Caco-2 (cell line): ENCODE measurements at regions not wholly inside any gene's neighbourhood (a gene's known extent, or its start where the extent isn't known, plus 50 kb on each side); places are given as distances from the start of the nearest gene placed in this dataset.

Source experiments
- BruUV-seq: library from RNA; stranded (reverse); fragments of 400-500 nt; replicated peaks from 2 replicates; lab custom pipeline; 2021; lab: Mats Ljungman, UMichigan
- CTCF ChIA-PET: fragments of 300-600 bp; sonication (Branson Sonifier 250); formaldehyde crosslinking; loops from one replicate; lab custom pipeline; 2022; ENCODE audit warnings: antibody characterized with exemption; lab: Charles Lee
- POLR2A ChIA-PET: fragments of 300-600 bp; sonication (Branson Sonifier 250); formaldehyde crosslinking; loops from one replicate; lab custom pipeline; 2022; ENCODE audit warnings: antibody characterized with exemption; lab: Charles Lee
- DNase-seq, 2 experiments: peaks; one replicate each; pipeline versions ENCODE4 v3.0.0 to v3.0.0-alpha.2; 2020 to 2022
- H3K27me3 ChIP-seq: replicated peaks from 2 replicates; pipeline ENCODE4 v1.6.0; 2011; ENCODE audit warnings: low read length; ENCODE audit not compliant: control insufficient read depth, insufficient read depth
- H3K36me3 ChIP-seq: 2 replicates; pipeline ENCODE4 v1.5.1; 2011; ENCODE audit warnings: low read length; ENCODE audit not compliant: control insufficient read depth, insufficient read depth
- H3K4me1 ChIP-seq: fragments of 250-450 bp; sonication (Bioruptor Pico); 2 replicates; pipeline ENCODE4 v1.5.1; 2020; ENCODE audit warnings: mild to moderate bottlenecking
- H3K4me3 ChIP-seq: 2 replicates; pipeline ENCODE4 v1.5.1; 2011; ENCODE audit warnings: low read depth, mild to moderate bottlenecking, control low read depth, low read length
- H3K9me3 ChIP-seq: fragments of 250-450 bp; sonication (Bioruptor Pico); 2 replicates; pipeline ENCODE4 v1.5.1; 2020; ENCODE audit warnings: mild to moderate bottlenecking, moderate library complexity
- H3K27ac Mint-ChIP-seq: one replicate; pipeline ENCODE4 v1.8.0; 2022; ENCODE audit warnings: mixed read lengths; ENCODE audit not compliant: unreplicated experiment
- H3K27me3 Mint-ChIP-seq: one replicate; pipeline ENCODE4 v1.8.0; 2022; ENCODE audit warnings: mixed read lengths; ENCODE audit not compliant: insufficient read depth, unreplicated experiment
- H3K36me3 Mint-ChIP-seq: one replicate; pipeline ENCODE4 v1.8.0; 2022; ENCODE audit warnings: mild to moderate bottlenecking, mixed read lengths; ENCODE audit not compliant: insufficient read depth, unreplicated experiment
- H3K4me1 Mint-ChIP-seq: one replicate; pipeline ENCODE4 v1.8.0; 2022; ENCODE audit warnings: low read depth, mixed read lengths; ENCODE audit not compliant: unreplicated experiment
- H3K4me3 Mint-ChIP-seq: one replicate; pipeline ENCODE4 v1.8.0; 2022; ENCODE audit warnings: mild to moderate bottlenecking, moderate library complexity, mixed read lengths; ENCODE audit not compliant: unreplicated experiment
- H3K9me3 Mint-ChIP-seq: one replicate; pipeline ENCODE4 v1.8.0; 2022; ENCODE audit warnings: mixed read lengths; ENCODE audit not compliant: unreplicated experiment
- CTCF ChIP-seq, 2 experiments: fragments of 200-600 bp in 1 of 2; IDR thresholded peaks; 1 replicate in 1 of 2; 2 replicates in 1 of 2; pipeline versions ENCODE4 v1.5.1 to v1.8.0; 2011 to 2022; ENCODE audit warnings: antibody characterized with exemption in 1 of 2, control low read depth in 1 of 2, inconsistent platforms in 1 of 2, low read depth in 1 of 2, low read length in 1 of 2, mild to moderate bottlenecking in 1 of 2, moderate library complexity in 1 of 2; ENCODE audit not compliant: insufficient read depth in 1 of 2, severe bottlenecking in 1 of 2, unreplicated experiment in 1 of 2
- intact Hi-C: fragments of 100-400 bp; cut with micrococcal nuclease; formaldehyde crosslinking; loops from one replicate; pipeline ENCODE4 v1.10.0; 2022; ENCODE audit not compliant: unreplicated experiment

GRCh38 chr5:56320686-56321085 lies 87.6 kb upstream of the ANKRD55 start:
- BruUV-seq: no TSS peak
- peaks cover 9% of the 10 kb centered on the region for H3K4me1 Mint-ChIP-seq
- no peaks in the 10 kb centered on the region for H3K27me3 Mint-ChIP-seq
- ChIA-PET CTCF (no interaction called here), POLR2A (no interaction called here)
- Histone ChIP-seq H3K27me3 (no peaks in the 10 kb centered on the region), H3K4me1 (peaks cover 14% of the 10 kb centered on the region), H3K9me3 (no peaks in the 10 kb centered on the region), H3K4me3 (no peak overlapping the region), H3K36me3 (no peaks in the 10 kb centered on the region)
- no peak for TF ChIP-seq CTCF (IDR thresholded peaks at IDR 0.05; ENCODE audit: insufficient read depth in 1 of 2, low read depth in 1 of 2, low read length in 1 of 2, severe bottlenecking in 1 of 2, unreplicated experiment in 1 of 2)
- DNase-seq: no peak
- intact Hi-C loops: no loop called here
- no peak overlapping the region for H3K4me3 Mint-ChIP-seq
- H3K9me3 Mint-ChIP-seq: no peaks in the 10 kb centered on the region
- H3K36me3 Mint-ChIP-seq: no peaks in the 10 kb centered on the region
- H3K27ac Mint-ChIP-seq: peak overlapping the region; percentile 48

- no peaks in the 10 kb centered on the region for H3K4me1 Mint-ChIP-seq
- intact Hi-C loops: no loop called here
- 0 out of 2 replicates have a peak, but pooled peaks cover 6% of the 10 kb centered on the region for H3K4me1 ChIP-seq
- ChIA-PET POLR2A (no interaction called here), CTCF (no interaction called here)
- H3K36me3 ChIP-seq: no peaks in the 10 kb centered on the region
- no peaks in the 10 kb centered on the region for H3K9me3 ChIP-seq
- H3K27me3 Mint-ChIP-seq: no peaks in the 10 kb centered on the region
- no peak overlapping the region for H3K4me3 Mint-ChIP-seq
- H3K9me3 Mint-ChIP-seq: no peaks in the 10 kb centered on the region
- no peaks in the 10 kb centered on the region for H3K27me3 ChIP-seq
- H3K36me3 Mint-ChIP-seq: no peaks in the 10 kb centered on the region
- DNase-seq: no peak
- BruUV-seq: no TSS peak
- H3K27ac Mint-ChIP-seq: peak overlapping the region; percentile 42
- no peak overlapping the region for H3K4me3 ChIP-seq
- TF ChIP-seq CTCF (IDR thresholded peaks at IDR 0.05; ENCODE audit: insufficient read depth in 1 of 2, low read depth in 1 of 2, low read length in 1 of 2, severe bottlenecking in 1 of 2, unreplicated experiment in 1 of 2): no peak
Measured at GRCh38 chr5:56319526-56320181, 86.5 kb upstream of the ANKRD55 start.

GRCh38 chr5:56317923-56318561 lies 84.9 kb upstream of the ANKRD55 start:
- H3K27me3 ChIP-seq: no peaks in the 10 kb centered on the region
- H3K27me3 Mint-ChIP-seq: no peaks in the 10 kb centered on the region
- peaks cover 13% of the 10 kb centered on the region for H3K4me1 ChIP-seq
- no peaks in the 10 kb centered on the region for H3K36me3 Mint-ChIP-seq
- H3K4me3 Mint-ChIP-seq: no peak overlapping the region
- BruUV-seq: no TSS peak
- ChIA-PET POLR2A (no interaction called here), CTCF (no interaction called here)
- peaks cover 9% of the 10 kb centered on the region for H3K4me1 Mint-ChIP-seq
- H3K9me3 ChIP-seq: no peaks in the 10 kb centered on the region
- no peaks in the 10 kb centered on the region for H3K36me3 ChIP-seq
- intact Hi-C loops: no loop called here
- DNase-seq: no peak
- no peak overlapping the region for H3K4me3 ChIP-seq
- no peak for TF ChIP-seq CTCF (IDR thresholded peaks at IDR 0.05; ENCODE audit: insufficient read depth in 1 of 2, low read depth in 1 of 2, low read length in 1 of 2, severe bottlenecking in 1 of 2, unreplicated experiment in 1 of 2)
- H3K27ac Mint-ChIP-seq: no peak overlapping the region
- no peaks in the 10 kb centered on the region for H3K9me3 Mint-ChIP-seq
